ENCODE measurements at regions not wholly inside any gene's neighbourhood (a gene's known extent, or its start where the extent isn't known, plus 50 kb on each side); places are given as distances from the start of the nearest gene placed in this dataset.

GRCh38 chr11:70542406-70542805 lies 144.1 kb downstream of the CTTN start:
- no peak overlapping the region for H3K4me3 ChIP-seq
- H3K27me3 ChIP-seq: no peaks in the 10 kb centered on the region
- H3K4me1 ChIP-seq: no peaks in the 10 kb centered on the region
- H3K27ac ChIP-seq: no peak overlapping the region
- TF ChIP-seq POLR2A (IDR thresholded peaks at IDR 0.05) (no peak), CTCF (IDR thresholded peaks at IDR 0.05) (no peak)
- H3K36me3 ChIP-seq: no peaks in the 10 kb centered on the region
- no peak for DNase-seq
- no peaks in the 10 kb centered on the region for H3K9me3 ChIP-seq
- intact Hi-C loops (cut with DNase I; ENCODE audit: low total_unique reads): no loop called here

- no peaks in the 10 kb centered on the region for H3K27me3 ChIP-seq
- DNase-seq: no peak
- intact Hi-C loops (cut with DNase I; ENCODE audit: low total_unique reads): no loop called here
- H3K9me3 ChIP-seq: no peaks in the 10 kb centered on the region
- H3K4me3 ChIP-seq: no peak overlapping the region
- no peaks in the 10 kb centered on the region for H3K4me1 ChIP-seq
- no peak for TF ChIP-seq CTCF (IDR thresholded peaks at IDR 0.05)
- no peak for TF ChIP-seq POLR2A (IDR thresholded peaks at IDR 0.05)
- no peaks in the 10 kb centered on the region for H3K36me3 ChIP-seq
- no peak overlapping the region for H3K27ac ChIP-seq
Observed at GRCh38 chr11:70542811-70543210, 144.5 kb downstream of the CTTN start.

GRCh38 chr11:70543611-70544010 lies 145.3 kb downstream of the CTTN start:
- no peak for DNase-seq
- Histone ChIP-seq H3K9me3 (no peaks in the 10 kb centered on the region), H3K4me1 (no peaks in the 10 kb centered on the region), H3K4me3 (no peak overlapping the region), H3K27ac (no peak overlapping the region), H3K36me3 (no peaks in the 10 kb centered on the region), H3K27me3 (no peaks in the 10 kb centered on the region)
- TF ChIP-seq POLR2A (IDR thresholded peaks at IDR 0.05) (no peak), CTCF (IDR thresholded peaks at IDR 0.05) (no peak)
- intact Hi-C loops (cut with DNase I; ENCODE audit: low total_unique reads): no loop called here

- DNase-seq: no peak
Observed at GRCh38 chr11:70544067-70544773, 145.9 kb downstream of the CTTN start.

More at GRCh38 chr11:70544067-70544773, 145.9 kb downstream of the CTTN start:
- Histone ChIP-seq H3K27me3 (no peaks in the 10 kb centered on the region), H3K27ac (no peak overlapping the region), H3K36me3 (no peaks in the 10 kb centered on the region), H3K4me3 (no peak overlapping the region), H3K4me1 (no peaks in the 10 kb centered on the region), H3K9me3 (no peaks in the 10 kb centered on the region)
- no peak for TF ChIP-seq POLR2A (IDR thresholded peaks at IDR 0.05)
- no peak for TF ChIP-seq CTCF (IDR thresholded peaks at IDR 0.05)
- intact Hi-C loops (cut with DNase I; ENCODE audit: low total_unique reads): no loop called here
